Stimulated activated CD8-positive, alpha-beta memory T cell treated with anti-CD3 and anti-CD28 coated beads, Interleukin-7, amount 100 ng/mL, for 1 hour (primary cell): ENCODE measurements at regions not wholly inside any gene's neighbourhood (a gene's known extent, or its start where the extent isn't known, plus 50 kb on each side); places are given as distances from the start of the nearest gene placed in this dataset.

Experiments used
- DNase-seq, 2 donors: peaks; one replicate each; pipeline ENCODE4 v3.0.0-alpha.2; 2020; ENCODE audit warnings: low read depth in 2 of 2

GRCh38 chr6:105991561-105992314 lies 94.4 kb upstream of the PRDM1 start:
- no peak for DNase-seq

- no peak for DNase-seq
Measured at GRCh38 chr6:105990151-105990550, 96.0 kb upstream of the PRDM1 start.

GRCh38 chr6:105988812-105989577 lies 97.1 kb upstream of the PRDM1 start:
- DNase-seq, result no peak

- DNase-seq, result no peak
Measured at GRCh38 chr6:105988321-105988720, 97.8 kb upstream of the PRDM1 start.

GRCh38 chr6:105987516-105987915 lies 98.6 kb upstream of the PRDM1 start:
- no peak for DNase-seq

GRCh38 chr6:105986998-105987397 lies 99.1 kb upstream of the PRDM1 start:
- DNase-seq, result no peak

GRCh38 chr6:105985816-105986632 lies 100.1 kb upstream of the PRDM1 start:
- no peak for DNase-seq

GRCh38 chr6:105985098-105985815 lies 100.9 kb upstream of the PRDM1 start:
- DNase-seq, result no peak

GRCh38 chr6:105983763-105984162 lies 102.4 kb upstream of the PRDM1 start:
- no peak for DNase-seq

GRCh38 chr6:105982761-105983540 lies 103.2 kb upstream of the PRDM1 start:
- DNase-seq, result no peak

- DNase-seq, result no peak
Measured at GRCh38 chr6:105981888-105982358, 104.2 kb upstream of the PRDM1 start.

- no peak for DNase-seq
Measured at GRCh38 chr6:105981002-105981887, 104.9 kb upstream of the PRDM1 start.

- DNase-seq, result no peak
Measured at GRCh38 chr6:105978974-105979373, 107.2 kb upstream of the PRDM1 start.

GRCh38 chr6:105977934-105978504 lies 108.1 kb upstream of the PRDM1 start:
- DNase-seq, result no peak

GRCh38 chr6:105974986-105975385 lies 111.2 kb upstream of the PRDM1 start:
- no peak for DNase-seq

GRCh38 chr6:105972440-105972839 lies 113.7 kb upstream of the PRDM1 start:
- no peak for DNase-seq

GRCh38 chr6:105968603-105969333 lies 117.4 kb upstream of the PRDM1 start:
- DNase-seq, result no peak

- DNase-seq, result no peak
Measured at GRCh38 chr6:105967917-105968602, 118.1 kb upstream of the PRDM1 start.
